ENCODE measurements at regions not wholly inside any gene's neighbourhood (a gene's known extent, or its start where the extent isn't known, plus 50 kb on each side); places are given as distances from the start of the nearest gene placed in this dataset.

GRCh38 chr7:32347244-32347828, 142.8 kb downstream of the LSM5 start:
- no peak for DNase-seq (ENCODE audit: low read depth in 4 of 4, low spot score in 3 of 4)

- no peak for DNase-seq (ENCODE audit: low read depth in 4 of 4, low spot score in 3 of 4)
Measured at GRCh38 chr7:32346253-32346652, 143.9 kb downstream of the LSM5 start.

GRCh38 chr7:32336726-32337125, 153.5 kb downstream of the LSM5 start:
- DNase-seq (ENCODE audit: low read depth in 4 of 4, low spot score in 3 of 4) = no peak

- DNase-seq (ENCODE audit: low read depth in 4 of 4, low spot score in 3 of 4) = no peak
Measured at GRCh38 chr7:32335107-32335506, 155.1 kb downstream of the LSM5 start.

GRCh38 chr7:32330602-32331001, 159.6 kb downstream of the LSM5 start:
- DNase-seq (ENCODE audit: low read depth in 4 of 4, low spot score in 3 of 4) = no peak

- DNase-seq (ENCODE audit: low read depth in 4 of 4, low spot score in 3 of 4) = no peak
Measured at GRCh38 chr7:32326078-32326477, 164.1 kb downstream of the LSM5 start.

- no peak for DNase-seq (ENCODE audit: low read depth in 4 of 4, low spot score in 3 of 4)
Measured at GRCh38 chr7:32323712-32324111, 166.5 kb downstream of the LSM5 start.

GRCh38 chr7:32319012-32319382, 171.2 kb downstream of the LSM5 start:
- no peak for DNase-seq (ENCODE audit: low read depth in 4 of 4, low spot score in 3 of 4)

GRCh38 chr7:32318300-32319011, 171.7 kb downstream of the LSM5 start:
- no peak for DNase-seq (ENCODE audit: low read depth in 4 of 4, low spot score in 3 of 4)

- DNase-seq (ENCODE audit: low read depth in 4 of 4, low spot score in 3 of 4) = no peak
Measured at GRCh38 chr7:32316839-32317238, 173.3 kb downstream of the LSM5 start.

- DNase-seq (ENCODE audit: low read depth in 4 of 4, low spot score in 3 of 4) = no peak
Measured at GRCh38 chr7:32314761-32315160, 175.4 kb downstream of the LSM5 start.

GRCh38 chr7:32301427-32301826, 188.8 kb downstream of the LSM5 start:
- DNase-seq (ENCODE audit: low read depth in 4 of 4, low spot score in 3 of 4) = no peak

GRCh38 chr7:32299133-32299702, 191.0 kb downstream of the LSM5 start:
- no peak for DNase-seq (ENCODE audit: low read depth in 4 of 4, low spot score in 3 of 4)

GRCh38 chr7:32298408-32299132, 191.6 kb downstream of the LSM5 start:
- no peak for DNase-seq (ENCODE audit: low read depth in 4 of 4, low spot score in 3 of 4)

GRCh38 chr7:32293833-32294232, 196.3 kb downstream of the LSM5 start:
- DNase-seq (ENCODE audit: low read depth in 4 of 4, low spot score in 3 of 4) = no peak

- no peak for DNase-seq (ENCODE audit: low read depth in 4 of 4, low spot score in 3 of 4)
Measured at GRCh38 chr7:32289651-32290414, 200.3 kb downstream of the LSM5 start.

GRCh38 chr7:32285698-32286097, 204.5 kb downstream of the LSM5 start:
- DNase-seq (ENCODE audit: low read depth in 4 of 4, low spot score in 3 of 4) = no peak

GRCh38 chr7:32283546-32283945, 206.6 kb downstream of the LSM5 start:
- DNase-seq (ENCODE audit: low read depth in 4 of 4, low spot score in 3 of 4) = no peak

- no peak for DNase-seq (ENCODE audit: low read depth in 4 of 4, low spot score in 3 of 4)
Measured at GRCh38 chr7:32279500-32279899, 209.3 kb upstream of the PDE1C start.

- DNase-seq (ENCODE audit: low read depth in 4 of 4, low spot score in 3 of 4) = no peak
Measured at GRCh38 chr7:32275216-32276009, 205.2 kb upstream of the PDE1C start.

Measured in left renal pelvis (tissue), 4 donors.